Left lung (tissue), 4 donors: ENCODE measurements at regions not wholly inside any gene's neighbourhood (a gene's known extent, or its start where the extent isn't known, plus 50 kb on each side); places are given as distances from the start of the nearest gene placed in this dataset.
A peak's percentile ranks its signal among the peaks of the same experiment; 100 is the strongest.

Source experiments
- ATAC-seq: fragments of 200-7000 bp; cut with Tn5 transposase; one replicate; pipeline ENCODE4 v1.9.1; 2020; ENCODE audit warnings: moderate library complexity
- DNase-seq, 4 donors: peaks; one replicate each; pipeline ENCODE4 v3.0.0-alpha.2; 2013 to 2020
- H3K27ac ChIP-seq, 2 donors: fragments of 200-600 bp; sonication (generic) in 1 of 2; one replicate each; pipeline versions ENCODE4 v1.5.0 to v1.8.0; 2020 to 2021
- H3K27me3 ChIP-seq, 2 donors: fragments of 200-600 bp; sonication (generic) in 1 of 2; one replicate each; pipeline versions ENCODE4 v1.5.0 to v1.8.0; 2020 to 2021
- H3K36me3 ChIP-seq, 2 donors: fragments of 200-600 bp; sonication (generic) in 1 of 2; one replicate each; pipeline versions ENCODE4 v1.5.0 to v1.8.0; 2020 to 2021
- H3K4me1 ChIP-seq, 2 donors: fragments of 200-600 bp; one replicate each; pipeline ENCODE4 v1.8.0; 2021
- H3K4me3 ChIP-seq, 2 donors: fragments of 200-600 bp; sonication (generic) in 1 of 2; one replicate each; pipeline versions ENCODE4 v1.5.0 to v1.8.0; 2020 to 2021; ENCODE audit warnings: mild to moderate bottlenecking in 1 of 2
- H3K9me3 ChIP-seq, 2 donors: fragments of 200-600 bp; sonication (generic) in 1 of 2; one replicate each; pipeline versions ENCODE4 v1.5.0 to v1.8.0; 2020 to 2021
- CTCF ChIP-seq, 2 donors: fragments of 200-600 bp; sonication (generic) in 1 of 2; IDR thresholded peaks; one replicate each; pipeline versions ENCODE4 v1.5.0 to v1.8.0; 2021; ENCODE audit warnings: antibody characterized with exemption in 2 of 2
- intact Hi-C, 2 donors: fragments of 100-400 bp; cut with DNase I; formaldehyde crosslinking; loops; one replicate each; pipeline versions ENCODE4 v1.11.2 to v1.14.2; 2022
- donor health status: DM: no; HTN: yes; CAD: no.
- donor health status: DM: no; HTN: no; CAD: no.

GRCh38 chr4:96729641-96730040 is 889.7 kb downstream of the PDHA2 start:
- intact Hi-C loops = no loop called here
- Histone ChIP-seq H3K27me3 (no peaks in the 10 kb centered on the region), H3K4me3 (no peak overlapping the region), H3K36me3 (no peaks in the 10 kb centered on the region), H3K9me3 (peaks cover 0 to 7% of the 10 kb centered on the region in 2 donors), H3K4me1 (no peaks in the 10 kb centered on the region), H3K27ac (no peak overlapping the region)
- ATAC-seq (no peak), DNase-seq (peak in 2 of 4 donors; percentile 1 to 8)
- TF ChIP-seq CTCF (IDR thresholded peaks at IDR 0.05) = no peak

GRCh38 chr4:96730432-96730831 is 890.5 kb downstream of the PDHA2 start:
- H3K36me3 ChIP-seq = no peaks in the 10 kb centered on the region
- intact Hi-C loops = no loop called here
- no peaks in the 10 kb centered on the region for H3K27me3 ChIP-seq
- H3K4me3 ChIP-seq = no peak overlapping the region
- no peak for ATAC-seq
- H3K9me3 ChIP-seq = peaks cover 0 to 7% of the 10 kb centered on the region in 2 donors
- no peak for DNase-seq
- H3K27ac ChIP-seq = no peak overlapping the region
- no peaks in the 10 kb centered on the region for H3K4me1 ChIP-seq
- no peak for TF ChIP-seq CTCF (IDR thresholded peaks at IDR 0.05)

DNA sequence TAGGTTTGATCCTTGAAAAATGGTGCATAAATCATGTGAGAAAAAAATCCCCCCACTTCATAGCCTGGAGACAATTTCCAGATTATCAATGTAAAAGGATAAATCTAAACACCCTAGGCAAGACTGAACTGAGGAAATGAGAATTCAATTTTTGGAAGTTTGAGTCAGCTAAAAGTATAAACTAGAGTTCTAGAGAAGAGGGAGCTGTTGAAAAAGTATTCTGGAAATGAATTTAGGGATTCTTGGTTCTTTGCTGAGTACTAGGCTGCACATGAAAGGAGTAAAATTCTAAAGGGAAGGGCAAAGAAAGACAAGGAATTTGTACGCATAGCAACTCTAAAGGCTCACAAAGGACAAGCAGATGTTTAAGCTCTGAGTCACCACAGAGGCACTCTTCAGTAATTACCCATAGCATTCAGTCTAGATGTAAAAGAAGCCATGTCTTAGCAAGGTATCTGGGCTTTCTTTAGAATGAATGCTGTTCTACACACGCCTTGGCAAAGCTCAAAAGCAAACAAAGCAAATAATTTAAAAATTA is 896.5 kb downstream of the PDHA2 start:
- no peak for ATAC-seq
- no peak overlapping the region for H3K4me3 ChIP-seq
- intact Hi-C loops = no loop called here

DNA sequence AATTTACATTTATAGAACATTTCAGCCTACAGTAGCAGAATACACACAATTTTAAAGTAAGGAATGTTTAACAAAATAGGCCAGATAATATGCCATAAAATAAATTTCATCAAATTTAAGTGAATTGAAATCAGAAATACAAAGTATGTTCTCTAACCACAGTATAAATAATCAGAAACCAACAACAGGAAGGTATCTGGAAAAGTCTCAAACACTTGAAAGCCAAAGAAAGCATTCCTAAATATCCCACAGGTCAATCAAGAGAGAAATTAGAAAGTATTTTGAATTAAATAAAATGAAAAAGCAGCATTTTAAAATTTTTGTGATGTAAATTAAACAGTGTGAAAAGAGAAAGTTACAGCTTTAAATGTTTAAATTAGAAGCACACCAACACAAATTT is 899.2 kb downstream of the PDHA2 start:
- peaks cover 0 to 11% of the 10 kb centered on the region in 2 donors for H3K9me3 ChIP-seq
- no peak for TF ChIP-seq CTCF (IDR thresholded peaks at IDR 0.05)
- H3K4me3 ChIP-seq = no peak overlapping the region
- ATAC-seq (no peak), DNase-seq (no peak)
- H3K27ac ChIP-seq = no peak overlapping the region
- intact Hi-C loops = no loop called here
- no peaks in the 10 kb centered on the region for H3K4me1 ChIP-seq
- no peaks in the 10 kb centered on the region for H3K27me3 ChIP-seq
- no peaks in the 10 kb centered on the region for H3K36me3 ChIP-seq

More for the DNA sequence above, 896.5 kb downstream of the PDHA2 start:
- H3K36me3 ChIP-seq = no peaks in the 10 kb centered on the region
- no peak overlapping the region for H3K27ac ChIP-seq
- no peaks in the 10 kb centered on the region for H3K27me3 ChIP-seq
- DNase-seq = no peak
- peaks cover 0 to 7% of the 10 kb centered on the region in 2 donors for H3K9me3 ChIP-seq
- no peaks in the 10 kb centered on the region for H3K4me1 ChIP-seq
- TF ChIP-seq CTCF (IDR thresholded peaks at IDR 0.05) = no peak

DNA sequence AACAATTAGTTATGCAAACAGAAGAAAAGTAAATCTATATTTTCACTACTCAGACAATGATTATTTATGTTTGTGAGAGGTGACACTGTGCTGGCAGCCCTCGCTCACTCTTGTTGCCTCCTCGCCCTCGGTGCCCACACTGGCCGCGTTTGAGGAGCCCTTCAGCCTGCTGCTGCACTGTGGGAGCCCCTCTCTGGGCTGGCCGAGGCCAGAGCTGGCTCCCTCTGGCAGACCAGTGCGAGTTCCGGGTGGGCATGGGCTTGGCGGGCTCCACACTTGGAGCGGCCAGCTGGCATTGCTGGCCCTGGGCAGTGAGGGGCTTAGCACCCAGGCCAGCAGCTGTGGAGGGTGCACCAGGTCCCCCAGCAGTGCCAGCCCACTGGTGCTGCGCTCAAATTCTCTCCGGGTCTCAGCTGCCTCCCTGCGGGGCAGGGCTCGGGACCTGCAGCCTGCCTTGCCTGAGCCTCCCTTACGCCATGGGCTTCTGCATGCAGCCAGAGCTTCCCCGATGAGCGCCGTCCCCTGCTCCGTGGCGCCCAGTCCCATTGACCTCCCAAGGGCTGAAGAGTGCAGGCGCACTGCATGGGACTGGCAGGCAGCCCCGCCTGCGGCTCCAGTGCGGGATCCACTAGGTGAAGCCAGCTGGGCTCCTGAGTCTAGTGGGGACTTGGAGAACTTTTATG is 902.6 kb downstream of the PDHA2 start:
- Histone ChIP-seq H3K9me3 (peaks cover 0 to 11% of the 10 kb centered on the region in 2 donors), H3K4me3 (no peak overlapping the region), H3K36me3 (no peaks in the 10 kb centered on the region), H3K27me3 (no peaks in the 10 kb centered on the region), H3K27ac (no peak overlapping the region), H3K4me1 (no peaks in the 10 kb centered on the region)
- intact Hi-C loops = no loop called here
- TF ChIP-seq CTCF (IDR thresholded peaks at IDR 0.05) = no peak
- DNase-seq = peak in 1 of 4 donors; percentile 58
- ATAC-seq = no peak
